HK-2 (cell line): ENCODE measurements at regions not wholly inside any gene's neighbourhood (a gene's known extent, or its start where the extent isn't known, plus 50 kb on each side); places are given as distances from the start of the nearest gene placed in this dataset.
A peak's percentile ranks its signal among the peaks of the same experiment; 100 is the strongest.

ENCODE experiments used
- DNase-seq: peaks from one replicate; pipeline ENCODE4 v3.0.0-alpha.2; 2018; ENCODE audit not compliant: unreplicated experiment

GRCh38 chr1:221431068-221431651 lies 310.7 kb downstream of the DUSP10 start:
- DNase-seq = no peak

GRCh38 chr1:221431961-221432360 lies 309.9 kb downstream of the DUSP10 start:
- no peak for DNase-seq

- no peak for DNase-seq
Observed at GRCh38 chr1:221435504-221435904, 306.4 kb downstream of the DUSP10 start.

- DNase-seq = no peak
Observed at GRCh38 chr1:221437171-221437570, 304.7 kb downstream of the DUSP10 start.

- DNase-seq = no peak
Observed at GRCh38 chr1:221437926-221438325, 304.0 kb downstream of the DUSP10 start.

GRCh38 chr1:221439008-221439746 lies 302.7 kb downstream of the DUSP10 start:
- DNase-seq = peak; percentile 84

GRCh38 chr1:221439747-221440501 lies 302.0 kb downstream of the DUSP10 start:
- peak; percentile 62 for DNase-seq

GRCh38 chr1:221440658-221441057 lies 301.2 kb downstream of the DUSP10 start:
- DNase-seq = peak; percentile 52

GRCh38 chr1:221442056-221442455 lies 299.8 kb downstream of the DUSP10 start:
- no peak for DNase-seq

- no peak for DNase-seq
Observed at GRCh38 chr1:221444346-221444745, 297.5 kb downstream of the DUSP10 start.

GRCh38 chr1:221448585-221449175 lies 293.2 kb downstream of the DUSP10 start:
- DNase-seq = no peak

- no peak for DNase-seq
Observed at GRCh38 chr1:221449194-221449593, 292.7 kb downstream of the DUSP10 start.

- DNase-seq = no peak
Observed at GRCh38 chr1:221449801-221450470, 292.0 kb downstream of the DUSP10 start.

- DNase-seq = no peak
Observed at GRCh38 chr1:221451741-221452140, 290.1 kb downstream of the DUSP10 start.

GRCh38 chr1:221454096-221454495 lies 287.8 kb downstream of the DUSP10 start:
- DNase-seq = no peak

GRCh38 chr1:221456918-221457317 lies 285.0 kb downstream of the DUSP10 start:
- DNase-seq = no peak

GRCh38 chr1:221457685-221458446 lies 284.0 kb downstream of the DUSP10 start:
- no peak for DNase-seq

- no peak for DNase-seq
Observed at GRCh38 chr1:221458447-221459156, 283.3 kb downstream of the DUSP10 start.

GRCh38 chr1:221459558-221459957 lies 282.3 kb downstream of the DUSP10 start:
- no peak for DNase-seq

- DNase-seq = no peak
Observed at GRCh38 chr1:221462345-221462744, 279.5 kb downstream of the DUSP10 start.
